BE2C (cell line): ENCODE measurements at regions not wholly inside any gene's neighbourhood (a gene's known extent, or its start where the extent isn't known, plus 50 kb on each side); places are given as distances from the start of the nearest gene placed in this dataset.

Experiments used
- DNase-seq: peaks from one replicate; pipeline ENCODE4 v3.0.0-alpha.2; 2020
- H3K27me3 ChIP-seq: fragments of 250-450 bp; sonication (Bioruptor Pico); 2 replicates; pipeline ENCODE4 v1.5.1; 2020; ENCODE audit warnings: mild to moderate bottlenecking
- H3K36me3 ChIP-seq: fragments of 250-450 bp; sonication (Bioruptor Pico); 2 replicates; pipeline ENCODE4 v1.5.1; 2020; ENCODE audit warnings: mild to moderate bottlenecking
- H3K4me1 ChIP-seq: fragments of 250-450 bp; sonication (Bioruptor Pico); 2 replicates; pipeline ENCODE4 v1.5.1; 2020
- H3K4me3 ChIP-seq: 2 replicates; pipeline ENCODE4 v1.5.1; 2011; ENCODE audit warnings: low read depth, low read length
- H3K9me3 ChIP-seq: fragments of 250-450 bp; sonication (Bioruptor Pico); 2 replicates; pipeline ENCODE4 v1.5.1; 2020
- CTCF ChIP-seq: IDR thresholded peaks from 2 replicates; pipeline ENCODE4 v1.5.1; 2012; ENCODE audit warnings: mild to moderate bottlenecking, low read depth, low read length

GRCh38 chr13:74032325-74032724 lies 101.9 kb downstream of the KLF12 start:
- Histone ChIP-seq H3K4me1 (peaks cover 1% of the 10 kb centered on the region), H3K4me3 (no peak overlapping the region), H3K27me3 (no peaks in the 10 kb centered on the region; the same call in 1 of the 2 replicates), H3K9me3 (no peaks in the 10 kb centered on the region), H3K36me3 (no peaks in the 10 kb centered on the region; the same call in 1 of the 2 replicates)
- no peak for TF ChIP-seq CTCF
- DNase-seq = no peak

- H3K4me3 ChIP-seq = no peak overlapping the region
- H3K9me3 ChIP-seq = no peaks in the 10 kb centered on the region
- no peaks in the 10 kb centered on the region; the same call in 1 of the 2 replicates for H3K27me3 ChIP-seq
- DNase-seq = no peak
- H3K4me1 ChIP-seq = peaks cover 4% of the 10 kb centered on the region
- no peak for TF ChIP-seq CTCF
- H3K36me3 ChIP-seq = no peaks in the 10 kb centered on the region
These were observed 106.9 kb downstream of the KLF12 start for GRCh38 chr13:74027161-74027779.

GRCh38 chr13:74026753-74027152 lies 107.5 kb downstream of the KLF12 start:
- no peak for TF ChIP-seq CTCF
- H3K9me3 ChIP-seq = no peaks in the 10 kb centered on the region
- no peaks in the 10 kb centered on the region for H3K36me3 ChIP-seq
- no peak overlapping the region for H3K4me3 ChIP-seq
- peaks cover 4% of the 10 kb centered on the region for H3K4me1 ChIP-seq
- H3K27me3 ChIP-seq = no peaks in the 10 kb centered on the region; the same call in 1 of the 2 replicates
- DNase-seq = no peak

- H3K4me3 ChIP-seq = no peak overlapping the region
- no peaks in the 10 kb centered on the region for H3K36me3 ChIP-seq
- DNase-seq = no peak
- H3K4me1 ChIP-seq = peaks cover 4% of the 10 kb centered on the region
- TF ChIP-seq CTCF = no peak
- H3K9me3 ChIP-seq = no peaks in the 10 kb centered on the region
- no peaks in the 10 kb centered on the region; the same call in 1 of the 2 replicates for H3K27me3 ChIP-seq
These were observed 108.8 kb downstream of the KLF12 start for GRCh38 chr13:74025369-74025768.

GRCh38 chr13:74024856-74025255 lies 109.3 kb downstream of the KLF12 start:
- Histone ChIP-seq H3K4me3 (no peak overlapping the region), H3K36me3 (no peaks in the 10 kb centered on the region), H3K27me3 (no peaks in the 10 kb centered on the region; the same call in 1 of the 2 replicates), H3K4me1 (peaks cover 4% of the 10 kb centered on the region), H3K9me3 (no peaks in the 10 kb centered on the region)
- TF ChIP-seq CTCF = no peak
- DNase-seq = no peak

GRCh38 chr13:74024314-74024713 lies 109.9 kb downstream of the KLF12 start:
- no peaks in the 10 kb centered on the region for H3K9me3 ChIP-seq
- TF ChIP-seq CTCF = no peak
- H3K4me3 ChIP-seq = no peak overlapping the region
- H3K27me3 ChIP-seq = no peaks in the 10 kb centered on the region; the same call in 1 of the 2 replicates
- H3K36me3 ChIP-seq = no peaks in the 10 kb centered on the region
- DNase-seq = no peak
- peaks cover 4% of the 10 kb centered on the region for H3K4me1 ChIP-seq
